Aorta (tissue), 5 donors: ENCODE measurements at regions not wholly inside any gene's neighbourhood (a gene's known extent, or its start where the extent isn't known, plus 50 kb on each side); places are given as distances from the start of the nearest gene placed in this dataset.

Experiments
- ATAC-seq: fragments of 200-7000 bp; cut with Tn5 transposase; one replicate; pipeline ENCODE4 v1.9.1; 2022; ENCODE audit warnings: moderate library complexity; ENCODE audit not compliant: low FRiP score
- DNase-seq, 2 donors: peaks; one replicate each; pipeline ENCODE4 v3.0.0-alpha.2; 2020
- H3K27ac ChIP-seq, 2 donors: one replicate each; pipeline ENCODE4 v1.5.1; 2013; ENCODE audit warnings: low read length in 2 of 2, mild to moderate bottlenecking in 2 of 2, moderate library complexity in 2 of 2, control low read depth in 1 of 2, inconsistent platforms in 1 of 2, low read depth in 1 of 2
- H3K27me3 ChIP-seq, 2 donors: one replicate each; pipeline ENCODE4 v1.6.1; 2013; ENCODE audit warnings: control low read depth in 1 of 2, low read length in 1 of 2, mild to moderate bottlenecking in 1 of 2, moderate library complexity in 1 of 2; ENCODE audit not compliant: insufficient read depth in 2 of 2, control insufficient read depth in 1 of 2
- H3K36me3 ChIP-seq, 2 donors: one replicate each; pipeline ENCODE4 v1.6.1; 2013; ENCODE audit warnings: control low read depth in 1 of 2, low read length in 1 of 2, mild to moderate bottlenecking in 1 of 2; ENCODE audit not compliant: insufficient read depth in 2 of 2, control insufficient read depth in 1 of 2
- H3K4me1 ChIP-seq, 2 donors: one replicate each; pipeline ENCODE4 v1.6.1; 2013; ENCODE audit warnings: low read length in 2 of 2, control low read depth in 1 of 2, mild to moderate bottlenecking in 1 of 2, moderate library complexity in 1 of 2; ENCODE audit not compliant: insufficient read depth in 2 of 2, control insufficient read depth in 1 of 2
- H3K4me3 ChIP-seq, 2 donors: one replicate each; pipeline ENCODE4 v1.5.1; 2013; ENCODE audit warnings: low read length in 2 of 2, control low read depth in 1 of 2, mild to moderate bottlenecking in 1 of 2
- H3K9me3 ChIP-seq: one replicate; pipeline ENCODE4 v1.6.1; 2013; ENCODE audit warnings: mild to moderate bottlenecking, low read length; ENCODE audit not compliant: control insufficient read depth
- WGBS, 2 donors: extraction: QIAGEN DNeasy Blood & Tissue Kit; methylation state at CpG; one replicate each; pipeline ENCODE4 v1.1.7; 2013; 5-methylcytosine and 5-hydroxymethylcytosine counted together
- intact Hi-C, 2 donors: fragments of 100-400 bp; cut with DNase I; formaldehyde crosslinking; loops; one replicate each; pipeline versions ENCODE4 v1.14.2 to v1.15.0; 2022
- donor health status: healthy with polysubstance abuse.
- donor health status: Bipolar disorder and iron deficiency.
- donor health status: DM: no; HTN: no; CAD: no.
- donor health status: DM: no; HTN: no; CAD: no.
- donor health status: DM: yes; HTN: yes; CAD: no.

GRCh38 chr7:37524797-37525196, 76.1 kb upstream of the ELMO1 start:
- intact Hi-C loops = no loop called here
- 2 to 3% methylated on average over 2 of the region's 2 CpGs for WGBS, 2 donors

GRCh38 chr7:37526623-37527022, 78.0 kb upstream of the ELMO1 start:
- Histone ChIP-seq H3K27ac (no peak overlapping the region), H3K27me3 (no peaks in the 10 kb centered on the region), H3K4me3 (no peak overlapping the region), H3K36me3 (no peaks in the 10 kb centered on the region), H3K9me3 (peaks cover under 1% of the 10 kb centered on the region), H3K4me1 (peaks cover 0 to 2% of the 10 kb centered on the region in 2 donors)
- DNase-seq (no peak), ATAC-seq (no peak)
- intact Hi-C loops = no loop called here
- WGBS, 2 donors = 91 to 97% methylated on average over 4 of the region's 4 CpGs

More at GRCh38 chr7:37524797-37525196, 76.1 kb upstream of the ELMO1 start:
- Histone ChIP-seq H3K27me3 (no peaks in the 10 kb centered on the region), H3K4me3 (no peak overlapping the region), H3K27ac (no peak overlapping the region), H3K9me3 (peaks cover 1% of the 10 kb centered on the region), H3K36me3 (no peaks in the 10 kb centered on the region), H3K4me1 (peaks cover 0 to 2% of the 10 kb centered on the region in 2 donors)
- no peak for DNase-seq
- ATAC-seq = no peak

DNA sequence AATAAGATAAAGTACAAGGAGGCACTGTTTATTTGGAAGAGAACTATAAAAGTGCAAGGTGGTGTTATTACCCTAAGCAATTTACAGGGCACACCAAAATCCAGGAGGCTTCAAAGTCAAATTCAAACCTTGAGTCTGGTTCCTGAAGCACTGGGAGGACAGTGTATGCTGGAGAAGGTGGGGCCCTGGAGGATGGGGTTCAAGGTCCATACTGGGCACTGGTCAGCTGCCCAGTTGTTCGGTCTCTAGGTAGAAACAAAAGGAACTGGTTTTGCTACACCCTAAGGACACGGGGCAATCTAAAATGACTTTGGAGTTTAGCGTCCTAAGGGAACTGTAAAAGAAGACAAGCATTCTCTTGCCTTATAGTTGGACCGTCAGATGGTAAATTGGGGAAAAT, 78.4 kb upstream of the ELMO1 start:
- Histone ChIP-seq H3K27ac (no peak overlapping the region), H3K36me3 (no peaks in the 10 kb centered on the region), H3K9me3 (no peaks in the 10 kb centered on the region), H3K4me3 (no peak overlapping the region), H3K27me3 (no peaks in the 10 kb centered on the region), H3K4me1 (peaks cover 0 to 2% of the 10 kb centered on the region in 2 donors)
- ATAC-seq (no peak), DNase-seq (no peak)
- intact Hi-C loops = no loop called here
- 98% methylated on average over 4 of the region's 4 CpGs for WGBS, 2 donors

GRCh38 chr7:37531225-37531624, 82.6 kb upstream of the ELMO1 start:
- Histone ChIP-seq H3K27ac (no peak overlapping the region), H3K9me3 (no peaks in the 10 kb centered on the region), H3K36me3 (no peaks in the 10 kb centered on the region), H3K4me3 (no peak overlapping the region), H3K4me1 (peaks cover 0 to 2% of the 10 kb centered on the region in 2 donors), H3K27me3 (no peaks in the 10 kb centered on the region)
- ATAC-seq = no peak
- whole genome bisulfite sequencing, 2 donors = 82 to 86% methylated on average over 6 of the region's 6 CpGs
- DNase-seq = no peak
- intact Hi-C loops = no loop called here

GRCh38 chr7:37532636-37533035, 84.0 kb upstream of the ELMO1 start:
- Histone ChIP-seq H3K36me3 (no peaks in the 10 kb centered on the region), H3K4me1 (peaks cover 0 to 2% of the 10 kb centered on the region in 2 donors), H3K4me3 (no peak overlapping the region), H3K27me3 (no peaks in the 10 kb centered on the region), H3K27ac (no peak overlapping the region), H3K9me3 (no peaks in the 10 kb centered on the region)
- intact Hi-C loops = no loop called here
- 97 to 99% methylated on average over 3 of the region's 3 CpGs for WGBS, 2 donors
- no peak for ATAC-seq
- no peak for DNase-seq

- Histone ChIP-seq H3K9me3 (no peaks in the 10 kb centered on the region), H3K27ac (no peak overlapping the region), H3K27me3 (no peaks in the 10 kb centered on the region), H3K4me3 (no peak overlapping the region), H3K4me1 (no peaks in the 10 kb centered on the region), H3K36me3 (no peaks in the 10 kb centered on the region)
- ATAC-seq (no peak), DNase-seq (no peak)
- intact Hi-C loops = no loop called here
- WGBS, 2 donors = 94 to 95% methylated on average over 7 of the region's 7 CpGs
Measured at GRCh38 chr7:37534893-37535610, 86.4 kb upstream of the ELMO1 start.

DNA sequence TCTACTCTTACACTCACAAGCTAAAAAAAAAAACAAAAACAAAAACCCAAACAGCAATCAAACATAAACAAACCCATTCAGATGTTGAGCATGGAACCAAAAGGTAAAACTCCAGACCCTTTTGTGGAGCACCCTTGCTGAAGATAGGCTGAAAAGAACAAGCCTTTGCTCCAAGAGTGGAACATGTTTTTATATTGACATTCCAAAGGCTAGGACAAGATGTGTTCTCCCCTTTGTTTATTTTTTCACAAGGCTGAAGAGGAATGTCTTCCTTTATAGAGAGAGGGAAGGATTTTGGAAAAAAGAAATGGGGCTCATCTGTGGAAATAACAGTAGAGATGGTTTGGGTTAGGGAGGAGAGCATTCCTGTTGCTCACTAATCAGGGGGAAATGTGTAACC, 87.2 kb upstream of the ELMO1 start:
- H3K27ac ChIP-seq = no peak overlapping the region
- ATAC-seq = no peak
- no peaks in the 10 kb centered on the region for H3K36me3 ChIP-seq
- no peak overlapping the region for H3K4me3 ChIP-seq
- no peaks in the 10 kb centered on the region for H3K27me3 ChIP-seq
- no peaks in the 10 kb centered on the region for H3K9me3 ChIP-seq
- H3K4me1 ChIP-seq = peaks cover 0 to under 1% of the 10 kb centered on the region in 2 donors
- no peak for DNase-seq
- intact Hi-C loops = no loop called here

DNA sequence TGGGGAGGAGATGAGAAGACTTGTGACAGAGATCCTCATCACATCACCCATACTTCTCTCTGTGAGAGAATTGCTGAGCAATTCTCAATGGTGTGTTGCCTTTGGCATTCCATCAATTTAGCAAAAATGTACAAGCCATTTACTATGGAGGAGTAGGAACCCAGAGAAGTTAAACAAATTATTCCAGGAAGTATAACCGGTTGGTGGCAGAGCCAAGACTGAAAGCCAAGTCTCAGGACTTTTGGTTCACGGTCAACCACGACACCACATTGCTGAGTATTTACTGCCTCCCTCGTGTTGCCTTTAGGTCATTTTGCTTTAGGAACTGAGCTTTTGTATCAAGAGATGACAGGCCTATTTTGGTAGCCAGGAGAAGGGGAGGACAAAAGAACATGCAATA, 88.0 kb upstream of the ELMO1 start:
- no peak overlapping the region for H3K4me3 ChIP-seq
- no peaks in the 10 kb centered on the region for H3K9me3 ChIP-seq
- H3K27ac ChIP-seq = no peak overlapping the region
- WGBS, 2 donors = 0 to 4% methylated on average over 4 of the region's 4 CpGs
- intact Hi-C loops = no loop called here
- ATAC-seq = peak; percentile 33
- no peaks in the 10 kb centered on the region for H3K36me3 ChIP-seq
- DNase-seq = no peak
- peaks cover 0 to 3% of the 10 kb centered on the region in 2 donors for H3K4me1 ChIP-seq
- no peaks in the 10 kb centered on the region for H3K27me3 ChIP-seq

DNA sequence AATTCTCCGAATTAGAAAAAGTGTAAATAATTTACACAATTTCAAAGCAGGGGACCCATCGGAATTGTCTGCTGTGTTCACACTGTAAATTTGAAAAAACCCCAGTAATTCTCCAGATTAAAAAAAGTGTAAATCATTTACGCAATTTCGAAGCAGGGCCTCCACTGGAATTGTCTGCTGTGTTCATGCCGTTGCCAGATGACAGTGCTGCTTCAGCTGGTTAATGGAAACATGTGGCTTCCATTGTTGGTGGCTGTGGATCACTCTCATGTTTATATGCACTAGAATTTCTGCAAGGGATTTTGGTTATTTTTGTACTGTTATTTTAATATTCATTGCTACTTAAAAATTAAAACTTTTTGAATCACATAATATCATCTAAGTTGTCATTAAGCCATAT, 88.8 kb upstream of the ELMO1 start:
- no peak for ATAC-seq
- H3K4me1 ChIP-seq = peaks cover 0 to 3% of the 10 kb centered on the region in 2 donors
- no peak overlapping the region for H3K4me3 ChIP-seq
- no peaks in the 10 kb centered on the region for H3K36me3 ChIP-seq
- 94 to 96% methylated on average over 5 of the region's 5 CpGs for WGBS, 2 donors
- no peak overlapping the region for H3K27ac ChIP-seq
- no peaks in the 10 kb centered on the region for H3K27me3 ChIP-seq
- intact Hi-C loops = no loop called here
- no peaks in the 10 kb centered on the region for H3K9me3 ChIP-seq
- no peak for DNase-seq
